NCI-H1048 (cell line): ENCODE measurements at regions not wholly inside any gene's neighbourhood (a gene's known extent, or its start where the extent isn't known, plus 50 kb on each side); places are given as distances from the start of the nearest gene placed in this dataset.

Source experiments
- DNase-seq: peaks from one replicate; lab custom pipeline; 2025; lab: John Stamatoyannopoulos, UW

GRCh38 chr3:181442066-181442465, 269.7 kb upstream of the SOX2 start:
- no peak for DNase-seq

GRCh38 chr3:181432992-181433391, 278.7 kb upstream of the SOX2 start:
- no peak for DNase-seq

- no peak for DNase-seq
Measured at GRCh38 chr3:181431748-181432147, 280.0 kb upstream of the SOX2 start.

GRCh38 chr3:181425074-181425473, 286.7 kb upstream of the SOX2 start:
- DNase-seq: no peak

GRCh38 chr3:181418233-181418632, 293.5 kb upstream of the SOX2 start:
- no peak for DNase-seq

GRCh38 chr3:181417748-181418147, 294.0 kb upstream of the SOX2 start:
- DNase-seq: no peak

- DNase-seq: no peak
Measured at GRCh38 chr3:181410870-181411269, 300.9 kb upstream of the SOX2 start.

GRCh38 chr3:181403876-181404660, 307.7 kb upstream of the SOX2 start:
- DNase-seq: no peak

GRCh38 chr3:181402347-181402746, 309.4 kb upstream of the SOX2 start:
- no peak for DNase-seq

GRCh38 chr3:181384970-181385369, 326.8 kb upstream of the SOX2 start:
- no peak for DNase-seq

GRCh38 chr3:181383760-181384159, 328.0 kb upstream of the SOX2 start:
- no peak for DNase-seq

- no peak for DNase-seq
Measured at GRCh38 chr3:181383201-181383600, 328.5 kb upstream of the SOX2 start.

- no peak for DNase-seq
Measured at GRCh38 chr3:181382656-181383055, 329.1 kb upstream of the SOX2 start.

GRCh38 chr3:181379278-181379677, 332.4 kb upstream of the SOX2 start:
- no peak for DNase-seq

GRCh38 chr3:181369637-181370036, 342.1 kb upstream of the SOX2 start:
- DNase-seq: no peak

GRCh38 chr3:181363231-181363630, 348.5 kb upstream of the SOX2 start:
- no peak for DNase-seq

GRCh38 chr3:181362378-181362777, 349.3 kb upstream of the SOX2 start:
- DNase-seq: no peak

- DNase-seq: no peak
Measured at GRCh38 chr3:181358562-181358961, 353.2 kb upstream of the SOX2 start.

GRCh38 chr3:181358060-181358459, 353.7 kb upstream of the SOX2 start:
- DNase-seq: no peak

- DNase-seq: no peak
Measured at GRCh38 chr3:181354140-181354539, 357.6 kb upstream of the SOX2 start.

- DNase-seq: no peak
Measured at GRCh38 chr3:181344331-181344730, 354.8 kb upstream of the DNAJC19 start.

GRCh38 chr3:181336597-181336996, 347.1 kb upstream of the DNAJC19 start:
- DNase-seq: no peak

GRCh38 chr3:181333394-181333793, 343.9 kb upstream of the DNAJC19 start:
- DNase-seq: no peak
